ENCODE measurements at regions not wholly inside any gene's neighbourhood (a gene's known extent, or its start where the extent isn't known, plus 50 kb on each side); places are given as distances from the start of the nearest gene placed in this dataset.

- TF ChIP-seq EZH2 (IDR thresholded peaks at IDR 0.05; ENCODE audit: low read depth, unreplicated experiment) (no peak), ETS1 (IDR thresholded peaks at IDR 0.05) (no peak)
These were observed 691.6 kb downstream of the ETS1 start (continued) for GRCh38 chr11:127895776-127896175.

- Histone ChIP-seq H3K9me2 (ENCODE audit: insufficient read depth) (peaks cover 10% of the 10 kb centered on the region; the same call in 1 of the 2 replicates), H3K27me3 (ENCODE audit: insufficient read depth) (no peaks in the 10 kb centered on the region), H3K27ac (ENCODE audit: low read depth) (no peak overlapping the region), H3K36me3 (ENCODE audit: insufficient read depth) (0 out of 2 replicates have a peak, but pooled peaks cover under 1% of the 10 kb centered on the region), H3K4me2 (peak overlapping the region; percentile 25; the same call in 1 of the 2 replicates), H4K20me1 (replicated peaks; ENCODE audit: insufficient read depth) (no peaks in the 10 kb centered on the region), H3F3A (replicated peaks; ENCODE audit: low read depth) (no peaks in the 10 kb centered on the region), H3K4me3 (no peak overlapping the region), H3K4me1 (ENCODE audit: insufficient read depth) (peaks cover 9% of the 10 kb centered on the region), H2AFZ (no peak overlapping the region), H3K79me2 (replicated peaks; ENCODE audit: insufficient read depth) (no peaks in the 10 kb centered on the region)
- no peak for ATAC-seq
- no peak for TF ChIP-seq ZNF114 (CRISPR knock-in tag; IDR thresholded peaks at IDR 0.05)
- TF ChIP-seq CTCF (conservative IDR thresholded peaks at IDR 0.05; ENCODE audit: low read depth in 2 of 2): peak in 1 of 2 experiments; percentile 22; a peak in 2 of 4 replicates
- Mint-ChIP-seq H3K4me3 (no peak overlapping the region), H3K27me3 (ENCODE audit: insufficient read depth, low read depth, poor library complexity) (peaks cover 2% of the 10 kb centered on the region), H3K27ac (no peak overlapping the region), H3K4me1 (peaks cover 8% of the 10 kb centered on the region; the same call in 2 of the 3 replicates), H3K9me3 (peaks cover 13% of the 10 kb centered on the region), H3K36me3 (ENCODE audit: low read depth) (peaks cover 11% of the 10 kb centered on the region)
- no peak for DNase-seq (ENCODE audit: low spot score)
These were observed 693.0 kb downstream of the ETS1 start for GRCh38 chr11:127894316-127894715.

GRCh38 chr11:127890030-127890615 lies 697.2 kb downstream of the ETS1 start:
- no peak for DNase-seq (ENCODE audit: low spot score)
- Mint-ChIP-seq H3K27me3 (ENCODE audit: insufficient read depth, low read depth, poor library complexity) (peaks cover 2% of the 10 kb centered on the region), H3K36me3 (ENCODE audit: low read depth) (peaks cover 7% of the 10 kb centered on the region), H3K4me1 (peaks cover 8% of the 10 kb centered on the region; the same call in 2 of the 3 replicates), H3K9me3 (peaks cover 19% of the 10 kb centered on the region), H3K4me3 (no peak overlapping the region), H3K27ac (no peak overlapping the region)
- Histone ChIP-seq H3K36me3 (ENCODE audit: insufficient read depth) (no peaks in the 10 kb centered on the region), H4K20me1 (replicated peaks; ENCODE audit: insufficient read depth) (no peaks in the 10 kb centered on the region), H3K27me3 (ENCODE audit: insufficient read depth) (no peaks in the 10 kb centered on the region), H3K79me2 (replicated peaks; ENCODE audit: insufficient read depth) (no peaks in the 10 kb centered on the region), H3K9me2 (ENCODE audit: insufficient read depth) (peaks cover 10% of the 10 kb centered on the region; the same call in 1 of the 2 replicates), H3K4me1 (ENCODE audit: insufficient read depth) (peaks cover 9% of the 10 kb centered on the region), H2AFZ (no peak overlapping the region), H3K4me3 (no peak overlapping the region), H3K27ac (ENCODE audit: low read depth) (no peak overlapping the region), H3K4me2 (no peak overlapping the region), H3F3A (replicated peaks; ENCODE audit: low read depth) (no peaks in the 10 kb centered on the region)
- no peak for ATAC-seq
- no peak for TF ChIP-seq CTCF (conservative IDR thresholded peaks at IDR 0.05; ENCODE audit: low read depth in 2 of 2)
- TF ChIP-seq REST (IDR thresholded peaks at IDR 0.05; ENCODE audit: unreplicated experiment): no peak
- no peak for TF ChIP-seq NANOG (IDR thresholded peaks at IDR 0.05; ENCODE audit: borderline replicate concordance)
- TF ChIP-seq EZH2phosphoT487 (IDR thresholded peaks at IDR 0.05; ENCODE audit: unreplicated experiment): no peak
- TF ChIP-seq ETS1 (IDR thresholded peaks at IDR 0.05): no peak
- no peak for TF ChIP-seq EZH2 (IDR thresholded peaks at IDR 0.05; ENCODE audit: low read depth, unreplicated experiment)
- no peak for TF ChIP-seq CREB1 (CRISPR knock-in tag; IDR thresholded peaks at IDR 0.05; ENCODE audit: low read depth)
- TF ChIP-seq STAT1 (IDR thresholded peaks at IDR 0.05; ENCODE audit: unreplicated experiment): no peak
- no peak for TF ChIP-seq JUNB (IDR thresholded peaks at IDR 0.05; ENCODE audit: unreplicated experiment)
- no peak for TF ChIP-seq POLR2AphosphoS5 (IDR thresholded peaks at IDR 0.05; ENCODE audit: low read depth)

Measured in GM23338 (cell line).